ENCODE measurements at regions not wholly inside any gene's neighbourhood (a gene's known extent, or its start where the extent isn't known, plus 50 kb on each side); places are given as distances from the start of the nearest gene placed in this dataset.

GRCh38 chr12:65532764-65533163 lies 254.3 kb downstream of the MSRB3 start:
- DNase-seq (peak; percentile 98), ATAC-seq (peak; percentile 69)
- peak overlapping the region; percentile 66 for H3K9ac ChIP-seq (ENCODE audit: low read length)
- H3K27me3 ChIP-seq (ENCODE audit: low read length) = no peaks in the 10 kb centered on the region
- intact Hi-C loops (cut with micrococcal nuclease) = loop anchor here (2.0 kb wide), 2 partner anchors 42 to 220 kb away; no protein-coding TSS in a partner anchor
- peak overlapping the region; percentile 77 for H3K4me2 ChIP-seq (ENCODE audit: low read length)
- peaks cover 10% of the 10 kb centered on the region for H3F3A ChIP-seq (ENCODE audit: low read length, unreplicated experiment)
- no peaks in the 10 kb centered on the region for H3K36me3 ChIP-seq (ENCODE audit: low read depth, low read length)
- H3K4me3 ChIP-seq (ENCODE audit: low read length) = peak overlapping the region; percentile 50
- no peaks in the 10 kb centered on the region for H3K9me2 ChIP-seq (replicated peaks; ENCODE audit: low read length)
- H3K79me2 ChIP-seq (ENCODE audit: low read length) = no peaks in the 10 kb centered on the region
- TF ChIP-seq CTCF (conservative IDR thresholded peaks at IDR 0.05; ENCODE audit: low read depth, low read length) (no peak), EZH2phosphoT487 (IDR thresholded peaks at IDR 0.05; ENCODE audit: borderline replicate concordance, low read length) (no peak), EZH2 (IDR thresholded peaks at IDR 0.05; ENCODE audit: low read length, unreplicated experiment) (no peak)
- H3K9me3 ChIP-seq (ENCODE audit: low read length) = no peaks in the 10 kb centered on the region
- H2AFZ ChIP-seq (ENCODE audit: low read length) = no peak overlapping the region
- H3K27ac ChIP-seq (ENCODE audit: low read length) = peak overlapping the region; percentile 92
- BruUV-seq (replicated peaks) = no TSS peak
- H3K4me1 ChIP-seq (ENCODE audit: insufficient read depth, low read length) = peaks cover 59% of the 10 kb centered on the region
- ChIA-PET CTCF (interaction anchor here (1.0 to 1.3 kb wide), 2 partner anchors 103 to 142 kb away, joined by 3 to 4 read pairs; no protein-coding TSS in a partner anchor), POLR2A (ENCODE audit: unreplicated experiment) (interaction anchor here (0.6 kb wide), 1 partner anchor 108 kb away, joined by 3 read pairs; no protein-coding TSS in a partner anchor)
- H4K20me1 ChIP-seq (ENCODE audit: low read length) = no peaks in the 10 kb centered on the region

GRCh38 chr12:65533177-65533883 lies 254.8 kb downstream of the MSRB3 start:
- POLR2A ChIA-PET (ENCODE audit: unreplicated experiment) = interaction anchor here (0.6 kb wide), 1 partner anchor 85 kb away, joined by 5 read pairs; no protein-coding TSS in a partner anchor
- Histone ChIP-seq H3K79me2 (ENCODE audit: low read length) (no peaks in the 10 kb centered on the region), H3K9ac (ENCODE audit: low read length) (peak overlapping the region; percentile 66), H3K9me3 (ENCODE audit: low read length) (no peaks in the 10 kb centered on the region), H4K20me1 (ENCODE audit: low read length) (no peaks in the 10 kb centered on the region), H3K27ac (ENCODE audit: low read length) (peak overlapping the region; percentile 92), H2AFZ (ENCODE audit: low read length) (peak overlapping the region; percentile 48), H3F3A (ENCODE audit: low read length, unreplicated experiment) (peaks cover 10% of the 10 kb centered on the region), H3K4me1 (ENCODE audit: insufficient read depth, low read length) (peaks cover 64% of the 10 kb centered on the region), H3K36me3 (ENCODE audit: low read depth, low read length) (no peaks in the 10 kb centered on the region), H3K27me3 (ENCODE audit: low read length) (no peaks in the 10 kb centered on the region), H3K9me2 (replicated peaks; ENCODE audit: low read length) (no peaks in the 10 kb centered on the region), H3K4me2 (ENCODE audit: low read length) (peak overlapping the region; percentile 77), H3K4me3 (ENCODE audit: low read length) (peak overlapping the region; percentile 50)
- BruUV-seq (replicated peaks) = no TSS peak
- ATAC-seq = no peak
- peak; percentile 75 for DNase-seq
- CTCF ChIA-PET = interaction anchor here (0.6 to 1.3 kb wide), 3 partner anchors 103 to 141 kb away, joined by 3 to 4 read pairs (median 4); no protein-coding TSS in a partner anchor
- no peak for TF ChIP-seq EZH2phosphoT487 (IDR thresholded peaks at IDR 0.05; ENCODE audit: borderline replicate concordance, low read length)
- TF ChIP-seq CTCF (conservative IDR thresholded peaks at IDR 0.05; ENCODE audit: low read depth, low read length) = no peak
- no peak for TF ChIP-seq EZH2 (IDR thresholded peaks at IDR 0.05; ENCODE audit: low read length, unreplicated experiment)
- intact Hi-C loops (cut with micrococcal nuclease) = loop anchor here (2.0 kb wide), 2 partner anchors 43 to 221 kb away; no protein-coding TSS in a partner anchor
